Lung (tissue), 11 donors: ENCODE measurements at regions not wholly inside any gene's neighbourhood (a gene's known extent, or its start where the extent isn't known, plus 50 kb on each side); places are given as distances from the start of the nearest gene placed in this dataset.

Experiments
- ATAC-seq: fragments of 200-7000 bp; cut with Tn5 transposase; one replicate; pipeline ENCODE4 v1.9.1; 2020; ENCODE audit warnings: moderate number of reproducible peaks; ENCODE audit not compliant: insufficient read depth, low FRiP score
- DNase-seq, 3 donors: peaks; one replicate each; pipeline ENCODE4 v3.0.0-alpha.2; 2013 to 2017
- H3K27ac ChIP-seq, 2 donors: one replicate each; pipeline ENCODE4 v1.5.1; 2013; ENCODE audit warnings: mild to moderate bottlenecking in 2 of 2, moderate library complexity in 2 of 2, control low read depth in 1 of 2, inconsistent platforms in 1 of 2, low read depth in 1 of 2, low read length in 1 of 2
- H3K27me3 ChIP-seq, 3 donors: one replicate each; pipeline ENCODE4 v1.5.1; 2013; ENCODE audit warnings: low read length in 2 of 3; ENCODE audit not compliant: control insufficient read depth in 3 of 3, insufficient read depth in 3 of 3
- H3K36me3 ChIP-seq, 4 donors: one replicate each; pipeline ENCODE4 v1.5.1; 2013; ENCODE audit warnings: low read length in 4 of 4, mild to moderate bottlenecking in 1 of 4, moderate library complexity in 1 of 4; ENCODE audit not compliant: control insufficient read depth in 4 of 4, insufficient read depth in 4 of 4
- H3K4me1 ChIP-seq, 5 donors: one replicate each; pipeline ENCODE4 v1.5.1; 2013; ENCODE audit warnings: low read length in 5 of 5, mild to moderate bottlenecking in 2 of 5, moderate library complexity in 1 of 5; ENCODE audit not compliant: control insufficient read depth in 5 of 5, insufficient read depth in 5 of 5
- H3K4me3 ChIP-seq: one replicate; pipeline ENCODE4 v1.5.1; 2013; ENCODE audit warnings: mild to moderate bottlenecking, control low read depth, moderate library complexity
- H3K9ac ChIP-seq, 2 donors: one replicate each; pipeline ENCODE4 v1.5.1; 2013; ENCODE audit warnings: low read length in 2 of 2, control low read depth in 1 of 2; ENCODE audit not compliant: insufficient read depth in 1 of 2
- H3K9me3 ChIP-seq, 4 donors: one replicate each; pipeline ENCODE4 v1.5.1; 2013; ENCODE audit warnings: low read length in 3 of 4, mild to moderate bottlenecking in 1 of 4, moderate library complexity in 1 of 4; ENCODE audit not compliant: control insufficient read depth in 4 of 4, insufficient read depth in 3 of 4
- WGBS, 2 donors: extraction: QIAGEN DNeasy Blood & Tissue Kit; methylation state at CpG; one replicate each; pipeline ENCODE4 v1.1.7; 2013; 5-methylcytosine and 5-hydroxymethylcytosine counted together
- TF ChIP-seq, protein P1 (sequence below): IDR thresholded peaks from 2 replicates; pipeline ENCODE4 v1.5.1; 2012; ENCODE audit warnings: mild to moderate bottlenecking; ENCODE audit errors: control extremely low read depth, extremely low read depth
- donor health status: control.
- donor health status: control.
- donor health status: Bipolar disorder and iron deficiency.
- donor health status: healthy.
- donor health status: DM: yes; HTN: yes; CAD: no.

DNA sequence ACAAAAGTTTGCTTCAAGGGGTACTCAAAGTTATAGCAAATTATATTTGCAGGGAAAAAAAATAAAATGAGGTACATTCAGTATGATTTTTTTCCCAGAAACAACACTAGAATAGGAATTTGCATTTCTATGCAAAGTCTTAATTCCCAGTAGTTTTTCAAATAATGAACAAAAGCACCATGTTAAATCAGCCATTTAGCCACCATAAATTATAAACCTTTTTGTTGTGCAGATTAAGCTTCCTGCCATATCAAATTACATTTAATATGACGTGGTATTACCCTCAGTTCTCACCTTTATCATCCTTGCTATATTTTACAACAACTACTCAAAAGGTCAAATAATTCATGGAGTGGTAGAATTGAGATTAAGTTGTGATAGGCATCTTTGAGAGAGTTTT is 136.6 kb upstream of the FRY start:
- Histone ChIP-seq H3K9me3 (peaks cover 0 to 2% (median 0%) of the 10 kb centered on the region in 4 donors), H3K36me3 (no peaks in the 10 kb centered on the region), H3K9ac (no peak overlapping the region), H3K4me1 (peaks cover 0 to 15% (median 3%) of the 10 kb centered on the region in 5 donors), H3K4me3 (no peak overlapping the region), H3K27ac (no peak overlapping the region), H3K27me3 (no peaks in the 10 kb centered on the region)
- 54 to 80% methylated on average over 1 of the region's 1 CpG for WGBS, 2 donors
- TF ChIP-seq, protein P1, sequence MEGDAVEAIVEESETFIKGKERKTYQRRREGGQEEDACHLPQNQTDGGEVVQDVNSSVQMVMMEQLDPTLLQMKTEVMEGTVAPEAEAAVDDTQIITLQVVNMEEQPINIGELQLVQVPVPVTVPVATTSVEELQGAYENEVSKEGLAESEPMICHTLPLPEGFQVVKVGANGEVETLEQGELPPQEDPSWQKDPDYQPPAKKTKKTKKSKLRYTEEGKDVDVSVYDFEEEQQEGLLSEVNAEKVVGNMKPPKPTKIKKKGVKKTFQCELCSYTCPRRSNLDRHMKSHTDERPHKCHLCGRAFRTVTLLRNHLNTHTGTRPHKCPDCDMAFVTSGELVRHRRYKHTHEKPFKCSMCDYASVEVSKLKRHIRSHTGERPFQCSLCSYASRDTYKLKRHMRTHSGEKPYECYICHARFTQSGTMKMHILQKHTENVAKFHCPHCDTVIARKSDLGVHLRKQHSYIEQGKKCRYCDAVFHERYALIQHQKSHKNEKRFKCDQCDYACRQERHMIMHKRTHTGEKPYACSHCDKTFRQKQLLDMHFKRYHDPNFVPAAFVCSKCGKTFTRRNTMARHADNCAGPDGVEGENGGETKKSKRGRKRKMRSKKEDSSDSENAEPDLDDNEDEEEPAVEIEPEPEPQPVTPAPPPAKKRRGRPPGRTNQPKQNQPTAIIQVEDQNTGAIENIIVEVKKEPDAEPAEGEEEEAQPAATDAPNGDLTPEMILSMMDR: no peak
- DNase-seq: no peak
- no peak for ATAC-seq

DNA sequence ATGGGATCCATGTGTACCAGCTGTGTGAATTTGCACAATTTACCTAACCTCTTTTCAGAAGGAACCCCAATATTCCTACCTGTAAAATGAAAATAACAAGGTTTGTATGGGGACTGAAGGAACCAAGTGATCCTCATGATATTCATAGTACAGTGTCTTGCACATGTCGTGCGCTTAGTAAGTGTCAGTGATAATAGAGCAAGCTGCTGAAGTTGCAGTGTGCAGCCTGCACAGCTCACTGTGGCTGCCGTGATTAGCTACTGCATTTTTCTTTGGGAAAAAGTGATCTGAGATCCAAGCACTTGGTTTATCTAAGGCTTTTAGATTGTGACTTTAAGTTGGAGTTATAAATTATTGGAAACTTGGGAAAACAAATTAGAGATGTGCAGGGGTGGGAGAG is 135.9 kb upstream of the FRY start:
- 87 to 90% methylated on average over 3 of the region's 3 CpGs for WGBS, 2 donors
- Histone ChIP-seq H3K36me3 (no peaks in the 10 kb centered on the region), H3K9ac (peak overlapping the region in 1 of 2 donors; percentile 11), H3K4me3 (no peak overlapping the region), H3K27ac (peak overlapping the region in 1 of 2 donors; percentile 72), H3K4me1 (peaks cover 0 to 15% (median 3%) of the 10 kb centered on the region in 5 donors), H3K9me3 (peaks cover 0 to under 1% (median 0%) of the 10 kb centered on the region in 4 donors), H3K27me3 (no peaks in the 10 kb centered on the region)
- DNase-seq (no peak), ATAC-seq (no peak)
- TF ChIP-seq, protein P1: no peak

DNA sequence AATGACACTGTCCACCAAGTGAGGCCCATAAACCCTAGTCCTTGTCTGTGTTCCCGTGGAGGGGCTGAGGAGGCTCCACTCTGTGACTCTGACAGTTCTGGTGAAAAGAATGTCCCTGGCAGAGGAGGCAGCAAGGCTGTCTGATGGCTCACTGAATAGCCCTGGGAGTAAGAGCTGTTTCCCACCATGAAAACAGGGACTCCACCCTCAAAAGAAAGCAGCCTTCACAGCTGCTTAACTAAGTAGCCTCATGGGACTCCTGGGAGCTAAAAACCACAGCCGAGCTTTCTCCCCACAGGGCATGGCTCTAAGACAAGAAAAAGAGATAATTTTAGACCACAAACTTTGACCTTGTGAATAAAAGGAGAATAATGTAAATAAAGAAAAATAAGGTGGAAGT is 135.1 kb upstream of the FRY start:
- no peak overlapping the region for H3K4me3 ChIP-seq
- H3K4me1 ChIP-seq: peaks cover 0 to 15% (median 3%) of the 10 kb centered on the region in 5 donors
- DNase-seq: no peak
- peaks cover 0 to 2% (median 0%) of the 10 kb centered on the region in 4 donors for H3K9me3 ChIP-seq
- TF ChIP-seq, protein P1: no peak
- no peak overlapping the region for H3K9ac ChIP-seq
- ATAC-seq: no peak
- H3K27me3 ChIP-seq: no peaks in the 10 kb centered on the region
- no peaks in the 10 kb centered on the region for H3K36me3 ChIP-seq
- WGBS, 2 donors: 33 to 65% methylated on average over 2 of the region's 2 CpGs
- H3K27ac ChIP-seq: peak overlapping the region in 1 of 2 donors; percentile 72
